ENCODE measurements at regions not wholly inside any gene's neighbourhood (a gene's known extent, or its start where the extent isn't known, plus 50 kb on each side); places are given as distances from the start of the nearest gene placed in this dataset.

DNA sequence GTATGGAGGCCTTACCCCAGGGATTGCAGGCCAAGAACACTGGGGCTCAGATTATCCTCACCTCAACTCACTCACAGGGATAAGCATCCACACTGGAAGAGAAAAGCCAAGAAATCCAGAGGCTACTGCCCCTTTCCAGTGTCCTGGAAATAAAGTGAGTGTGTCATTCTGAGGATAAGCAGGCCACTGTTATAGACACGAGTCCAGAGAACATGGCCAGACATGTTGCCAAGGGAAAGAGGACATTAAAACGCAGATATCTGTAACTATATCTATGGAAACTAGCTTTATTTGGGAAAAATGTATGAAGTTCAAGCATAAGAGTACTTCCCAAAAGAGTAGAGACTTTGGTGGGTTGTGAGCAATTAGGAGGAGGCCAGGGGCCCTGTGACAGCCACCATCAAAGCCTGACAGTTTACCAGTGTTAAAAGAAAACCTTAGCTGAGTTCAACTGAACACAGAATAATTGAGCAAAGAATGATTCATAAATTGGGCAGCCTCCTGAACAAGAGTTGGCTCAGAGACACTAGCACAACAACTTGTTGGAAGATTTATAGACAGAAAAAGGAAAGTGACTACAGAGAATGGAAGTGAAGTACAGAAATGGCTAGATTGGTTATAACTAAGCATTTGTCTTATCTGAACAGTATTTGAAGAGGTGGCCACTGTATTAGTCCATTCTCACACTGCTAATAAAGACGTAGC, 1222.2 kb downstream of the STIM2 start:
- TF ChIP-seq EZH2 (IDR thresholded peaks at IDR 0.05; ENCODE audit: insufficient read depth, poor library complexity, severe bottlenecking) (no peak), EZH2phosphoT487 (IDR thresholded peaks at IDR 0.05; ENCODE audit: insufficient read depth, low read depth) (no peak)
